GM12873 (cell line): ENCODE measurements at regions not wholly inside any gene's neighbourhood (a gene's known extent, or its start where the extent isn't known, plus 50 kb on each side); places are given as distances from the start of the nearest gene placed in this dataset.

Source experiments
- CTCF ChIP-seq: IDR thresholded peaks from 2 replicates; pipeline ENCODE4 v1.5.1; 2012; ENCODE audit warnings: low read depth, mild to moderate bottlenecking, moderate library complexity, low read length, control low read depth; ENCODE audit not compliant: insufficient read depth; ENCODE audit errors: missing control alignments

- no peak for TF ChIP-seq CTCF
Observed at GRCh38 chr1:239222999-239223398, 163.4 kb upstream of the CHRM3 start.

GRCh38 chr1:239221656-239222055, 164.7 kb upstream of the CHRM3 start:
- no peak for TF ChIP-seq CTCF

- TF ChIP-seq CTCF: no peak
Observed at GRCh38 chr1:239219679-239220078, 166.7 kb upstream of the CHRM3 start.

- TF ChIP-seq CTCF: no peak
Observed at GRCh38 chr1:239218301-239218700, 168.1 kb upstream of the CHRM3 start.

- no peak for TF ChIP-seq CTCF
Observed at GRCh38 chr1:239212811-239213220, 173.6 kb upstream of the CHRM3 start.

- no peak for TF ChIP-seq CTCF
Observed at GRCh38 chr1:239209591-239209990, 176.8 kb upstream of the CHRM3 start.

- no peak for TF ChIP-seq CTCF
Observed at GRCh38 chr1:239204401-239204800, 182.0 kb upstream of the CHRM3 start.
